ENCODE measurements at regions not wholly inside any gene's neighbourhood (a gene's known extent, or its start where the extent isn't known, plus 50 kb on each side); places are given as distances from the start of the nearest gene placed in this dataset.
A peak's percentile ranks its signal among the peaks of the same experiment; 100 is the strongest.

DNA sequence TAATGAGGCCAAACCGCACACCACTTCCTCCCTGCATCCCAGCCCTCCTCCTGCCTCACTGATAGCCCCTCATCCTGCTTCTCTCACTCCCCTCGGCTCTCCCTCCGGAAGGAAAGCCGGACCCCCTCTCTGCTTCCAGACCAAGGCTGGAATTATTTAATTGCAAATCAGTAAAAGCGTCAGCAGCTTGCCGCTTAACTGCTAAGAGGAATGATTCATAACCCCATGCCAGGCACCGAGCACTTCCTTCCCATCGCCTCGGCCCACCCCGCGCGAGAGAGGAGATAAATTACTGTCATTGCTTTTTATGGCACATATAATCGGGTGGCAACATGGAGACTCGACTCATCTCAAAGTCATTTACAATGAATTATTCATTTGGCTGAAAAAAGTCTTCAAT, 77.3 kb downstream of the UBIAD1 start:
- Histone ChIP-seq H3K4me3 (ENCODE audit: control insufficient read depth in 1 of 7, extremely low read depth in 1 of 7, insufficient read depth in 4 of 7, low read depth in 2 of 7, low read length in 6 of 7) (peak overlapping the region in 3 of 7 experiments; percentile 20 to 32 (median 28)), H3K9me3 (ENCODE audit: control extremely low read depth in 1 of 5, control insufficient read depth in 4 of 5, insufficient read depth in 2 of 5, low read depth in 1 of 5, low read length in 4 of 5) (peaks cover 0 to 5% (median 0%) of the 10 kb centered on the region in 5 experiments), H3K4me1 (ENCODE audit: control extremely low read depth in 1 of 4, control insufficient read depth in 4 of 4, insufficient read depth in 4 of 4, low read length in 3 of 4) (peaks cover 0 to 40% (median 32%) of the 10 kb centered on the region in 4 experiments), H3K27me3 (replicated peaks in 2 of 5; ENCODE audit: control insufficient read depth in 4 of 5, insufficient read depth in 5 of 5, low read length in 4 of 5) (no peaks in the 10 kb centered on the region), H3K36me3 (ENCODE audit: control insufficient read depth in 4 of 4, insufficient read depth in 4 of 4, low read length in 3 of 4) (no peaks in the 10 kb centered on the region), H3K27ac (ENCODE audit: insufficient read depth in 1 of 2, low read depth in 1 of 2, low read length in 2 of 2, poor library complexity in 1 of 2, severe bottlenecking in 2 of 2) (no peak overlapping the region)
- ChIA-PET POLR2A (no interaction called here), CTCF (interaction anchor here (0.8 to 1.1 kb wide), 3 partner anchors 10 to 312 kb away, joined by 3 to 5 read pairs (median 3); no protein-coding TSS in a partner anchor)
- DNase-seq = peak in 2 of 3 donors; percentile 47 to 68
- 0% methylated on average over 9 of the region's 14 CpGs for WGBS (ENCODE audit: insufficient coverage)

GRCh38 chr1:11352058-11352715, 79.2 kb downstream of the UBIAD1 start:
- CTCF ChIA-PET = interaction anchor here (0.6 to 2.2 kb wide), 4 partner anchors 10 to 111 kb away, joined by 3 to 12 read pairs (median 6); no protein-coding TSS in a partner anchor
- Histone ChIP-seq H3K9me3 (ENCODE audit: control extremely low read depth in 1 of 5, control insufficient read depth in 4 of 5, insufficient read depth in 2 of 5, low read depth in 1 of 5, low read length in 4 of 5) (peaks cover 0 to 5% (median 0%) of the 10 kb centered on the region in 5 experiments), H3K4me3 (ENCODE audit: control insufficient read depth in 1 of 7, extremely low read depth in 1 of 7, insufficient read depth in 4 of 7, low read depth in 2 of 7, low read length in 6 of 7) (no peak overlapping the region), H3K4me1 (ENCODE audit: control extremely low read depth in 1 of 4, control insufficient read depth in 4 of 4, insufficient read depth in 4 of 4, low read length in 3 of 4) (peaks cover 0 to 46% (median 35%) of the 10 kb centered on the region in 4 experiments), H3K27me3 (replicated peaks in 2 of 5; ENCODE audit: control insufficient read depth in 4 of 5, insufficient read depth in 5 of 5, low read length in 4 of 5) (no peaks in the 10 kb centered on the region), H3K27ac (ENCODE audit: insufficient read depth in 1 of 2, low read depth in 1 of 2, low read length in 2 of 2, poor library complexity in 1 of 2, severe bottlenecking in 2 of 2) (no peak overlapping the region), H3K36me3 (ENCODE audit: control insufficient read depth in 4 of 4, insufficient read depth in 4 of 4, low read length in 3 of 4) (no peaks in the 10 kb centered on the region)
- DNase-seq = no peak
- 93% methylated on average over 6 of the region's 12 CpGs for WGBS (ENCODE audit: insufficient coverage)
- POLR2A ChIA-PET = no interaction called here

GRCh38 chr1:11352816-11353799, 80.1 kb downstream of the UBIAD1 start:
- CTCF ChIA-PET = interaction anchor here (0.6 to 2.2 kb wide), 5 partner anchors 9 to 112 kb away, joined by 3 to 12 read pairs (median 6); no protein-coding TSS in a partner anchor

DNA sequence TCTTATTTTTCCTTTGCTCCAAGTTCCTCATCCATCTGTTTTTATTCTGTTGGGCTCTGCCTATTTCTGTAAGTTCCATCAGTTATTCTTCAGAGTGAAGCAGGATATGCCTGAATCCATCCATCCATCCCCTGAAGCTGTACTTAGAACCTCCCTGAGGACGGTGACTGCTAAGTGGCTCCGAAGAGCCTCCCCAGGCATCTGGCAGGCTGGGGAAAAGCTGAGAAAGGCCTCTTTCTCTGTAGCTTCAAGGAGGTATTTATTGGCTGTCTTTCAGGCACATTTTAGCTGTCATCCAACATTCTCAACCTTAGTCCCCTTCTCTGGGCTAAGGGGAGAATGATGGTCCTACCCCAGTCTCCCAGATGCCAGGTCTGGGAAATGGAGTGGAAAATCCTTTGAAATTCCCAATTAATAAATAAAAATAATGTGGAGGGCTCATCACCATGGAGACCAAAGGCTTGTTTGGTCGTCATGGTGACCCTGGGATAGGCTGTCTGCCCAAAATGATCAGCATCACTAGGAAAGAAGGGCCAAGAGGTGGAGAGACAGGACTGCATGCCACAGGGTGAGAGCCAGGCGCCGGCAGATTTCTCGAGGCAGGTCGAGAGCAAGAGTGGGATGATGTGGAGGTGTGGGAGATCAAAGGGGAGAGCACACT, 82.0 kb downstream of the UBIAD1 start:
- 97% methylated on average over 3 of the region's 7 CpGs for WGBS (ENCODE audit: insufficient coverage)
- ChIA-PET CTCF (no interaction called here), POLR2A (no interaction called here)
- Histone ChIP-seq H3K9me3 (ENCODE audit: control extremely low read depth in 1 of 5, control insufficient read depth in 4 of 5, insufficient read depth in 2 of 5, low read depth in 1 of 5, low read length in 4 of 5) (peaks cover 0 to 2% (median 0%) of the 10 kb centered on the region in 5 experiments), H3K4me1 (ENCODE audit: control extremely low read depth in 1 of 4, control insufficient read depth in 4 of 4, insufficient read depth in 4 of 4, low read length in 3 of 4) (peaks cover 0 to 41% (median 32%) of the 10 kb centered on the region in 4 experiments), H3K27me3 (replicated peaks in 2 of 5; ENCODE audit: control insufficient read depth in 4 of 5, insufficient read depth in 5 of 5, low read length in 4 of 5) (no peaks in the 10 kb centered on the region), H3K27ac (ENCODE audit: insufficient read depth in 1 of 2, low read depth in 1 of 2, low read length in 2 of 2, poor library complexity in 1 of 2, severe bottlenecking in 2 of 2) (no peak overlapping the region), H3K36me3 (ENCODE audit: control insufficient read depth in 4 of 4, insufficient read depth in 4 of 4, low read length in 3 of 4) (no peaks in the 10 kb centered on the region), H3K4me3 (ENCODE audit: control insufficient read depth in 1 of 7, extremely low read depth in 1 of 7, insufficient read depth in 4 of 7, low read depth in 2 of 7, low read length in 6 of 7) (no peak overlapping the region)
- DNase-seq = peak in 1 of 3 donors; percentile 11

More at GRCh38 chr1:11352816-11353799, 80.1 kb downstream of the UBIAD1 start:
- no peaks in the 10 kb centered on the region for H3K36me3 ChIP-seq (ENCODE audit: control insufficient read depth in 4 of 4, insufficient read depth in 4 of 4, low read length in 3 of 4)
- H3K4me1 ChIP-seq (ENCODE audit: control extremely low read depth in 1 of 4, control insufficient read depth in 4 of 4, insufficient read depth in 4 of 4, low read length in 3 of 4) = peaks cover 0 to 46% (median 36%) of the 10 kb centered on the region in 4 experiments
- H3K4me3 ChIP-seq (ENCODE audit: control insufficient read depth in 1 of 7, extremely low read depth in 1 of 7, insufficient read depth in 4 of 7, low read depth in 2 of 7, low read length in 6 of 7) = peak overlapping the region in 6 of 7 experiments; percentile 0 to 62 (median 26)
- peak; percentile 37 to 71 (median 59) for DNase-seq
- no peaks in the 10 kb centered on the region for H3K27me3 ChIP-seq (replicated peaks in 2 of 5; ENCODE audit: control insufficient read depth in 4 of 5, insufficient read depth in 5 of 5, low read length in 4 of 5)
- H3K9me3 ChIP-seq (ENCODE audit: control extremely low read depth in 1 of 5, control insufficient read depth in 4 of 5, insufficient read depth in 2 of 5, low read depth in 1 of 5, low read length in 4 of 5) = peaks cover 0 to 5% (median 0%) of the 10 kb centered on the region in 5 experiments
- POLR2A ChIA-PET = no interaction called here
- peak overlapping the region in 1 of 2 experiments; percentile 52 for H3K27ac ChIP-seq (ENCODE audit: insufficient read depth in 1 of 2, low read depth in 1 of 2, low read length in 2 of 2, poor library complexity in 1 of 2, severe bottlenecking in 2 of 2)
- 29% methylated on average over 19 of the region's 20 CpGs for WGBS (ENCODE audit: insufficient coverage)

DNA sequence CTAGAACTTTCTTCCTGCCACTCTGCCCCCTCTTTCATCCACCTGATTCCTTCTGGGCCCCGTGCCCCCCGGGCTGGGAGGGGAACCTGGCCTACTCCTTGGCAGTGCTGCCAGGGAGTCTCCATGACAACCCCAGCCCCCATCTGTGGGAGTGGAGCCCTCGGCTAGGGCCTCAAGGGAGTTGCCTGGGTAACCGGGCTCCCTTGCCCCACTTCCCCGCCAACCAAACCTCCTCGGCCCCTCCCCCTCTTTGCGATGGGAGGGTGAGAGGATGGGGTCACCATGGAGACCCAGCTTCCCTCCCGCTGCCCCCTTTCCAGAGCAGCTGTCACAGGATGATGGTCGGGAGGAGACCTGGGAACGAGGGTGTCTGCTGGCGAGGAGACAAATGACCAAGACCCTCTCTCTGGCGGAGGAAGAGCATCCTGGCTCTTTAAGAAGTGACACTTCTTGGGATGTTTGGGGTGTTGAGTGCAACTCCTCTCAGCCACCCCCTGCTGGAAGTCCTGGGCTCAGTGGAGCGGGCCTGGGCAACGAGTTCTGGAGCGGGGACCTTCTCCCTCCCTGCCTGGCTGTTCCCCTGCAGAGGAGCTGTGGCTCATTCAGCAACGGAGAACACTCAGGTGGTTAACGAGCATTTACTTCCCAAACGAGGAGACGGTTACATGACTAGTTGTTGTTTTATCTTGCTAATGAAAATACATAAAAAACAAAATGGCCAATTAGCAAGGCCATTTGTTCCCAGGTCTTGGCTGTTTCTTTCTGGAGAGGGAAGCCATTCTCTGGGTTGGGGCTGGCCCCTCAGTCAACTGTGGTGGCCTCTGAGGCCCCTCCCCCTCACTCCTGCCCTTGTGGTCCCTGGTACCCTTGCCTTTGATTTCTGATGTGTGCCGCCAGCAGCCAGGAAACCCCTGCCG, 82.8 kb downstream of the UBIAD1 start:
- DNase-seq = peak in 2 of 3 donors; percentile 13 to 22
- Histone ChIP-seq H3K4me1 (ENCODE audit: control extremely low read depth in 1 of 4, control insufficient read depth in 4 of 4, insufficient read depth in 4 of 4, low read length in 3 of 4) (peaks cover 0 to 33% (median 25%) of the 10 kb centered on the region in 4 experiments), H3K27ac (ENCODE audit: insufficient read depth in 1 of 2, low read depth in 1 of 2, low read length in 2 of 2, poor library complexity in 1 of 2, severe bottlenecking in 2 of 2) (no peak overlapping the region), H3K4me3 (ENCODE audit: control insufficient read depth in 1 of 7, extremely low read depth in 1 of 7, insufficient read depth in 4 of 7, low read depth in 2 of 7, low read length in 6 of 7) (no peak overlapping the region), H3K9me3 (ENCODE audit: control extremely low read depth in 1 of 5, control insufficient read depth in 4 of 5, insufficient read depth in 2 of 5, low read depth in 1 of 5, low read length in 4 of 5) (no peaks in the 10 kb centered on the region), H3K36me3 (ENCODE audit: control insufficient read depth in 4 of 4, insufficient read depth in 4 of 4, low read length in 3 of 4) (no peaks in the 10 kb centered on the region), H3K27me3 (replicated peaks in 2 of 5; ENCODE audit: control insufficient read depth in 4 of 5, insufficient read depth in 5 of 5, low read length in 4 of 5) (no peaks in the 10 kb centered on the region)
- WGBS (ENCODE audit: insufficient coverage) = 69% methylated on average over 10 of the region's 21 CpGs
- ChIA-PET CTCF (interaction anchor here (1.6 kb wide), 1 partner anchor 11 kb away, joined by 5 read pairs; no protein-coding TSS in a partner anchor), POLR2A (no interaction called here)

DNA sequence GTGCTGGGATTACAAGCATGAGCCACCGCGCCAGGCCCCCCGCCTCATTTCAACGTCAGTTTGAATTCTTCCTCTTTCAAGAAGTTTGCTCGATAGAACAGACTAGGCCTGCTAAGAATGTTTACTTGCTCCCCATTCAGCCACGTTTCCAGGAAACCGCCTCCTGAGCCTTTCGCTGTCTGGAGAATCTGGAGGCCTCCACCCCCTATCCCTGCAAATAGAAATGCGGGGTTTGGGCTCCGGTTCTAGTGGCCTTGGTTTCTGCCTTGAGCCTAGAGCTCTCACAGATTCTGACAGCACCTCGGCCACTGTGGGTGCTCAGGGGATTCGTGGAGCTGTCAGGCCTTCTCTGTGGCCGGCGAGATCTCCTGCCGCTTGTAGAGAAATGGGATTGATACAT, 84.3 kb downstream of the UBIAD1 start:
- Histone ChIP-seq H3K27ac (ENCODE audit: insufficient read depth in 1 of 2, low read depth in 1 of 2, low read length in 2 of 2, poor library complexity in 1 of 2, severe bottlenecking in 2 of 2) (no peak overlapping the region), H3K4me1 (ENCODE audit: control extremely low read depth in 1 of 4, control insufficient read depth in 4 of 4, insufficient read depth in 4 of 4, low read length in 3 of 4) (peaks cover 0 to 23% (median 20%) of the 10 kb centered on the region in 4 experiments), H3K36me3 (ENCODE audit: control insufficient read depth in 4 of 4, insufficient read depth in 4 of 4, low read length in 3 of 4) (no peaks in the 10 kb centered on the region), H3K27me3 (replicated peaks in 2 of 5; ENCODE audit: control insufficient read depth in 4 of 5, insufficient read depth in 5 of 5, low read length in 4 of 5) (no peaks in the 10 kb centered on the region), H3K9me3 (ENCODE audit: control extremely low read depth in 1 of 5, control insufficient read depth in 4 of 5, insufficient read depth in 2 of 5, low read depth in 1 of 5, low read length in 4 of 5) (no peaks in the 10 kb centered on the region), H3K4me3 (ENCODE audit: control insufficient read depth in 1 of 7, extremely low read depth in 1 of 7, insufficient read depth in 4 of 7, low read depth in 2 of 7, low read length in 6 of 7) (no peak overlapping the region)
- no peak for DNase-seq
- ChIA-PET CTCF (interaction anchor here (0.9 kb wide), 1 partner anchor 13 kb away, joined by 3 read pairs; no protein-coding TSS in a partner anchor), POLR2A (no interaction called here)
- WGBS (ENCODE audit: insufficient coverage) = 87% methylated on average over 11 of the region's 15 CpGs

All from common myeloid progenitor, CD34-positive (primary cell).